A673 (cell line): ENCODE measurements at regions not wholly inside any gene's neighbourhood (a gene's known extent, or its start where the extent isn't known, plus 50 kb on each side); places are given as distances from the start of the nearest gene placed in this dataset.

Experiments
- BruUV-seq: library from RNA; stranded (reverse); fragments of 400-500 nt; replicated peaks from 2 replicates; lab custom pipeline; 2021; lab: Mats Ljungman, UMichigan
- CTCF ChIA-PET: fragments of 300-600 bp; sonication (Branson Sonifier 250); formaldehyde crosslinking; loops from one replicate; lab custom pipeline; 2022; ENCODE audit warnings: antibody characterized with exemption; lab: Charles Lee
- POLR2A ChIA-PET: fragments of 300-600 bp; sonication (Branson Sonifier 250); formaldehyde crosslinking; loops from one replicate; lab custom pipeline; 2022; ENCODE audit warnings: antibody characterized with exemption; ENCODE audit not compliant: low non-redundant PET; lab: Charles Lee
- DNase-seq: peaks from one replicate; pipeline ENCODE4 v3.0.0-alpha.2; 2015; ENCODE audit warnings: low spot score
- H3K27ac ChIP-seq: fragments of 200-600 bp; sonication (generic); 2 replicates; pipeline ENCODE4 v1.5.1; 2016; ENCODE audit warnings: mixed run types, low read depth, mild to moderate bottlenecking, mixed read lengths, antibody characterized with exemption, low read length; ENCODE audit not compliant: poor library complexity, severe bottlenecking
- H3K27me3 ChIP-seq: fragments of 200-600 bp; sonication (generic); replicated peaks from 2 replicates; pipeline ENCODE4 v1.6.1; 2017; ENCODE audit warnings: mixed run types, low read depth, mild to moderate bottlenecking, mixed read lengths, antibody characterized with exemption, low read length; ENCODE audit not compliant: insufficient read depth, poor library complexity
- H3K36me3 ChIP-seq: fragments of 200-600 bp; sonication (generic); 2 replicates; pipeline ENCODE4 v1.6.1; 2016; ENCODE audit warnings: mixed run types, mild to moderate bottlenecking, mixed read lengths, antibody characterized with exemption, low read length; ENCODE audit not compliant: insufficient read depth, poor library complexity, severe bottlenecking
- H3K4me1 ChIP-seq: fragments of 200-600 bp; sonication (generic); 2 replicates; pipeline ENCODE4 v1.6.1; 2017; ENCODE audit warnings: mixed run types, mild to moderate bottlenecking, mixed read lengths, antibody characterized with exemption, low read length; ENCODE audit not compliant: insufficient read depth, poor library complexity, severe bottlenecking
- H3K4me3 ChIP-seq: fragments of 200-600 bp; sonication (generic); 2 replicates; pipeline ENCODE4 v1.5.1; 2016; ENCODE audit warnings: low read depth, mixed run types, mild to moderate bottlenecking, mixed read lengths, low read length; ENCODE audit not compliant: poor library complexity, severe bottlenecking
- H3K9me3 ChIP-seq: fragments of 200-600 bp; sonication (generic); 2 replicates; pipeline ENCODE4 v1.6.1; 2016; ENCODE audit warnings: mixed run types, low read depth, mild to moderate bottlenecking, mixed read lengths, antibody characterized with exemption, low read length; ENCODE audit not compliant: poor library complexity, severe bottlenecking
- EZH2 ChIP-seq: fragments of 200-600 bp; sonication (generic); IDR thresholded peaks from 2 replicates; pipeline ENCODE4 v1.6.1; 2017; ENCODE audit warnings: borderline replicate concordance, low read depth, mild to moderate bottlenecking, mixed read lengths, antibody characterized with exemption, low read length; ENCODE audit not compliant: poor library complexity, severe bottlenecking
- intact Hi-C: fragments of 100-400 bp; cut with micrococcal nuclease; formaldehyde crosslinking; loops from one replicate; pipeline ENCODE4 v1.10.0; 2022; ENCODE audit not compliant: unreplicated experiment
- TF ChIP-seq, protein P1 (sequence below): fragments of 300-800, 200-600 bp; sonication (generic); conservative IDR thresholded peaks from 2 replicates; pipeline ENCODE4 v1.5.1; 2017; ENCODE audit warnings: low read depth, mild to moderate bottlenecking, antibody characterized with exemption, low read length, moderate library complexity, mixed read lengths

DNA sequence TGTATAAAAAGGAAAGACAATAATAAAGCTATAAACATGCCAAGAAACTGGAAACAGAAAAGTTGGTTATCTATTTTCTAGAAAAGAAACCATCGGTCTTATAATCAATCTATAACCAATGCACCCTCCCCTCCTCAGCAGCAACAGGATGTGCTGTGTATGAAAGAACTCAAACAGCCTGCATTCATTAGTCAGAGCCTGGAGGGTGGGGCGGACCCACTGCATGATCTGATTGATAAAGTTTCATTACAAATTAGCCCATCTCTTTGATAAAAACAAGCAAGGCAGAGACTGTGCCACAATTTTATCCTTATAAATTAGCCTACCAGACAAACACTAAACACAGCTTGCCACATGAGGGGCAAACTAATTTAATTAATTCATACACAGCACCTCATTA lies 448.1 kb downstream of the BCAT1 start:
- ChIA-PET POLR2A (interaction anchor here (0.7 kb wide), 1 partner anchor 40 kb away, joined by 3 read pairs; no protein-coding TSS in a partner anchor), CTCF (no interaction called here)
- intact Hi-C loops = no loop called here
- Histone ChIP-seq H3K27me3 (no peaks in the 10 kb centered on the region), H3K36me3 (no peaks in the 10 kb centered on the region), H3K9me3 (no peaks in the 10 kb centered on the region), H3K27ac (peak overlapping the region; percentile 25), H3K4me1 (peaks cover 36% of the 10 kb centered on the region), H3K4me3 (peak overlapping the region; percentile 20)
- peak; percentile 20 for DNase-seq
- TF ChIP-seq EZH2 = no peak
- TF ChIP-seq, protein P1, sequence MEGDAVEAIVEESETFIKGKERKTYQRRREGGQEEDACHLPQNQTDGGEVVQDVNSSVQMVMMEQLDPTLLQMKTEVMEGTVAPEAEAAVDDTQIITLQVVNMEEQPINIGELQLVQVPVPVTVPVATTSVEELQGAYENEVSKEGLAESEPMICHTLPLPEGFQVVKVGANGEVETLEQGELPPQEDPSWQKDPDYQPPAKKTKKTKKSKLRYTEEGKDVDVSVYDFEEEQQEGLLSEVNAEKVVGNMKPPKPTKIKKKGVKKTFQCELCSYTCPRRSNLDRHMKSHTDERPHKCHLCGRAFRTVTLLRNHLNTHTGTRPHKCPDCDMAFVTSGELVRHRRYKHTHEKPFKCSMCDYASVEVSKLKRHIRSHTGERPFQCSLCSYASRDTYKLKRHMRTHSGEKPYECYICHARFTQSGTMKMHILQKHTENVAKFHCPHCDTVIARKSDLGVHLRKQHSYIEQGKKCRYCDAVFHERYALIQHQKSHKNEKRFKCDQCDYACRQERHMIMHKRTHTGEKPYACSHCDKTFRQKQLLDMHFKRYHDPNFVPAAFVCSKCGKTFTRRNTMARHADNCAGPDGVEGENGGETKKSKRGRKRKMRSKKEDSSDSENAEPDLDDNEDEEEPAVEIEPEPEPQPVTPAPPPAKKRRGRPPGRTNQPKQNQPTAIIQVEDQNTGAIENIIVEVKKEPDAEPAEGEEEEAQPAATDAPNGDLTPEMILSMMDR = no peak
- no TSS peak for BruUV-seq

- H3K9me3 ChIP-seq = no peaks in the 10 kb centered on the region
- intact Hi-C loops = no loop called here
- H3K4me3 ChIP-seq = peak overlapping the region; percentile 20
- H3K4me1 ChIP-seq = peaks cover 32% of the 10 kb centered on the region
- TF ChIP-seq, protein P1 = no peak
- no peak for TF ChIP-seq EZH2
- TSS peak; percentile 35 for BruUV-seq
- no peaks in the 10 kb centered on the region for H3K27me3 ChIP-seq
- POLR2A ChIA-PET = no interaction called here
- H3K36me3 ChIP-seq = no peaks in the 10 kb centered on the region
- CTCF ChIA-PET = no interaction called here
- H3K27ac ChIP-seq = peak overlapping the region; percentile 25
- no peak for DNase-seq
These were observed 448.5 kb downstream of the BCAT1 start for GRCh38 chr12:24500421-24500820.

DNA sequence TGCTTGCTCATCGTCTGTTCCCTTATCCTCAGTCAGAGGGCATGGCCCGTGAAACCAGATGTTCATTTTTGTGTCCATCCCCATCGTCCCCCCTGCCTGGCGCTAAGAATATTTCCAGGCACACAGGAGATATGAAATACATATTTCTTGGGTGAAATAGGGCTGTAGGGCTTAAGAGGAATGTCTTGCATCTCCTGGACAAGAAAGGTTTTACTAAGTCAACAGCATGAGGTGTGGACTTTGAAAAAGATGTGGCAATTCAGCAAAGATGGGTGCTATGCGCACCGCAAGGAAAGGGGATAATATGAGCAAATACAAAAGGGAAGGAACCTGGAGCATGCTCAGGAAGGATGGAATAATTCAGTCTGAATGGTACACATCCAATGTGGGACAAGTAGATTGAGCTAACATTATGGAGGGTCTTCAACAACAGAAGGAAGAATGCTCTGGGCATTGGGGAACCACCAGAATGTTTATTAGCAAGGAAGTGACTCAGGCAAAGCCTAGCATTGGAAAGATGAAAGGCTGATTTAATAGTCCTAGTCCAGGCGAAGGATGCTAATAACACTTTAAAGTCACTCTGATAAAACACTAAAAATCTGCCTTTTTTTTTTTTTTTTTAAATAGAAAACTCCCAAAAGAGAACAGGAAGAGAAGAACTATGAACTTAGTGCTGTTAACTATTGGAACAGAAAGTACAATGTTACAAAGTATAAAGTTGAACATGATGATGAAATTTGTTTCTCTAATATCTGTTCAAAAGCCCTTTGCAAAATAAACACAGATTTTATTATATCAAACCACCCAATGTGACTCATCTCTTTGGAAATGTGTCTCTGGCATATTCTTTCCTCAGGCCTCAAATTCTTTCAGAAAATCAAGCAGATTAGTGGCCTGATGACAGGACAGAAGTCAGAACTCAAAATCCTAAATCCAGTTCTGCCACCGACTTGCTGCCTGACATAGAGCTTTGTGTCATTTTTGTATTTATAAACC lies 449.5 kb downstream of the BCAT1 start:
- Histone ChIP-seq H3K4me3 (no peak overlapping the region), H3K4me1 (peaks cover 27% of the 10 kb centered on the region), H3K27me3 (no peaks in the 10 kb centered on the region), H3K9me3 (no peaks in the 10 kb centered on the region), H3K27ac (peak overlapping the region; percentile 25), H3K36me3 (no peaks in the 10 kb centered on the region)
- TF ChIP-seq EZH2 = no peak
- TF ChIP-seq, protein P1 = no peak
- DNase-seq = peak; percentile 25
- intact Hi-C loops = no loop called here
- no TSS peak for BruUV-seq
- ChIA-PET POLR2A (no interaction called here), CTCF (no interaction called here)
